Kidney tubule cell (primary cell): ENCODE measurements at regions not wholly inside any gene's neighbourhood (a gene's known extent, or its start where the extent isn't known, plus 50 kb on each side); places are given as distances from the start of the nearest gene placed in this dataset.
A peak's percentile ranks its signal among the peaks of the same experiment; 100 is the strongest.

Experiments
- DNase-seq: peaks from one replicate; pipeline ENCODE4 v3.0.0-alpha.2; 2018; ENCODE audit warnings: low spot score

GRCh38 chr2:118565786-118566540 lies 281.5 kb downstream of the EN1 start:
- no peak for DNase-seq

- DNase-seq = no peak
Observed at GRCh38 chr2:118565301-118565700, 282.1 kb downstream of the EN1 start.

GRCh38 chr2:118562144-118562543 lies 285.3 kb downstream of the EN1 start:
- no peak for DNase-seq

GRCh38 chr2:118558846-118559245 lies 288.6 kb downstream of the EN1 start:
- DNase-seq = no peak

- DNase-seq = no peak
Observed at GRCh38 chr2:118557791-118558190, 289.7 kb downstream of the EN1 start.

GRCh38 chr2:118557016-118557415 lies 290.4 kb downstream of the EN1 start:
- no peak for DNase-seq

- DNase-seq = no peak
Observed at GRCh38 chr2:118554616-118555015, 292.8 kb downstream of the EN1 start.

- no peak for DNase-seq
Observed at GRCh38 chr2:118549503-118549902, 297.9 kb downstream of the EN1 start.

- no peak for DNase-seq
Observed at GRCh38 chr2:118548880-118549488, 298.5 kb downstream of the EN1 start.

- peak; percentile 16 for DNase-seq
Observed at GRCh38 chr2:118539290-118539689, 308.2 kb downstream of the EN1 start.

GRCh38 chr2:118536306-118536705 lies 311.1 kb downstream of the EN1 start:
- DNase-seq = no peak

- DNase-seq = no peak
Observed at GRCh38 chr2:118535818-118536212, 311.6 kb downstream of the EN1 start.

- no peak for DNase-seq
Observed at GRCh38 chr2:118535171-118535817, 312.2 kb downstream of the EN1 start.

- peak; percentile 75 for DNase-seq
Observed at GRCh38 chr2:118530976-118531375, 316.5 kb downstream of the EN1 start.

GRCh38 chr2:118529908-118530599 lies 317.4 kb downstream of the EN1 start:
- DNase-seq = no peak

- no peak for DNase-seq
Observed at GRCh38 chr2:118527571-118527970, 319.9 kb downstream of the EN1 start.

GRCh38 chr2:118525346-118525745 lies 322.1 kb downstream of the EN1 start:
- DNase-seq = peak; percentile 67

GRCh38 chr2:118524911-118525310 lies 322.5 kb downstream of the EN1 start:
- no peak for DNase-seq

GRCh38 chr2:118523761-118524160 lies 323.7 kb downstream of the EN1 start:
- DNase-seq = no peak

GRCh38 chr2:118521960-118522359 lies 325.5 kb downstream of the EN1 start:
- DNase-seq = no peak

- no peak for DNase-seq
Observed at GRCh38 chr2:118521272-118521671, 326.2 kb downstream of the EN1 start.

GRCh38 chr2:118520246-118520645 lies 327.2 kb downstream of the EN1 start:
- DNase-seq = no peak

GRCh38 chr2:118519511-118519910 lies 327.9 kb downstream of the EN1 start:
- no peak for DNase-seq
